ENCODE measurements at regions not wholly inside any gene's neighbourhood (a gene's known extent, or its start where the extent isn't known, plus 50 kb on each side); places are given as distances from the start of the nearest gene placed in this dataset.

- Histone ChIP-seq H4K20me1 (replicated peaks; ENCODE audit: control insufficient read depth, insufficient read depth, low read length) (no peaks in the 10 kb centered on the region), H3K4me2 (ENCODE audit: insufficient read depth, low read length) (no peak overlapping the region), H3K36me3 (ENCODE audit: control insufficient read depth, insufficient read depth, low read length) (no peaks in the 10 kb centered on the region), H3K27me3 (ENCODE audit: control insufficient read depth in 2 of 2, insufficient read depth in 2 of 2, low read length in 2 of 2) (no peaks in the 10 kb centered on the region), H3K4me3 (no peak overlapping the region), H3K4me1 (replicated peaks in 1 of 2; ENCODE audit: control insufficient read depth in 2 of 2, insufficient read depth in 2 of 2, low read length in 2 of 2) (peaks cover 0 to 15% of the 10 kb centered on the region in 2 experiments; a peak in 2 of 5 replicates), H3K27ac (ENCODE audit: extremely low read depth, low read depth, low read length) (no peak overlapping the region), H3K9me1 (ENCODE audit: control insufficient read depth, insufficient read depth, low read length) (no peaks in the 10 kb centered on the region), H3K9ac (ENCODE audit: insufficient read depth in 1 of 2, low read depth in 2 of 2, low read length in 2 of 2) (no peak overlapping the region), H3K79me2 (ENCODE audit: control insufficient read depth, insufficient read depth, low read length) (no peaks in the 10 kb centered on the region), H3K9me3 (replicated peaks; ENCODE audit: control insufficient read depth, insufficient read depth, low read depth, low read length) (no peaks in the 10 kb centered on the region), H2AFZ (ENCODE audit: low read depth, low read length) (no peak overlapping the region)
- ATAC-seq, result peak; percentile 72
- CTCF ChIA-PET (ENCODE audit: low intra/inter-chr PET ratio), result no interaction called here
- peak; percentile 35 for FAIRE-seq
- in situ Hi-C loops (cut with MboI) (no loop called here), intact Hi-C loops (cut with micrococcal nuclease) (loop anchor here (10.0 kb wide), 1 partner anchor 273 kb away; no protein-coding TSS in a partner anchor)
- POLR2A ChIA-PET, result no interaction called here
- WGBS (ENCODE audit: insufficient coverage, low coverage, missing lambda C conversion rate), result 5% methylated on average over 6 of the region's 6 CpGs
- peak in 3 of 4 experiments; percentile 13 to 54 (median 19) for DNase-seq (ENCODE audit: extremely low read depth in 1 of 4, low spot score in 3 of 4)
- BruUV-seq (replicated peaks), result no TSS peak
- TF ChIP-seq CBFA2T2 (conservative IDR thresholded peaks at IDR 0.05) (peak; percentile 42), TCF3 (CRISPR knock-in tag; IDR thresholded peaks at IDR 0.05) (peak; percentile 45; the same call in 1 of the 2 replicates), TAF1 (IDR thresholded peaks at IDR 0.05; ENCODE audit: control insufficient read depth, extremely low read depth, insufficient read depth, low read length, severe bottlenecking) (no peak), SMARCA4 (IDR thresholded peaks at IDR 0.05) (peak; percentile 52; the same call in 1 of the 2 replicates), NCOR1 (IDR thresholded peaks at IDR 0.05) (peak; percentile 30; the same call in 1 of the 2 replicates), ZNF766 (CRISPR knock-in tag; conservative IDR thresholded peaks at IDR 0.05) (peak; percentile 92), HDAC2 (IDR thresholded peaks at IDR 0.05) (0 out of 2 replicates have a peak, but pooled peaks have one; percentile 23), ZNF217 (CRISPR knock-in tag; IDR thresholded peaks at IDR 0.05) (no peak), MXD1 (CRISPR knock-in tag; IDR thresholded peaks at IDR 0.05; ENCODE audit: borderline replicate concordance, poor library complexity, severe bottlenecking) (no peak), TRIM24 (IDR thresholded peaks at IDR 0.05) (peak; percentile 33 to 62; a peak in 2 of 4 replicates), TEAD2 (tag; IDR thresholded peaks at IDR 0.05) (no peak), SNAPC5 (CRISPR knock-in tag; IDR thresholded peaks at IDR 0.05) (no peak), KDM1A (IDR thresholded peaks at IDR 0.05) (peak in 1 of 2 experiments; percentile 49; a peak in 1 of 4 replicates), NFE2 (IDR thresholded peaks at IDR 0.05; ENCODE audit: low read depth) (peak; percentile 44; the same call in 1 of the 2 replicates), SIN3B (IDR thresholded peaks at IDR 0.05; ENCODE audit: low read depth) (no peak), RCOR1 (IDR thresholded peaks at IDR 0.05; ENCODE audit: borderline replicate concordance in 1 of 2, low read depth in 2 of 2, low read length in 2 of 2) (peak in 1 of 2 experiments; percentile 74; a peak in 1 of 4 replicates), CHD4 (IDR thresholded peaks at IDR 0.05; ENCODE audit: insufficient read depth, insufficient replicate concordance, low read depth, low read length, poor library complexity, severe bottlenecking) (no peak), KDM2B (CRISPR knock-in tag; IDR thresholded peaks at IDR 0.05) (no peak), ARID1B (IDR thresholded peaks at IDR 0.05) (peak; percentile 45; the same call in 1 of the 2 replicates), TEAD4 (IDR thresholded peaks at IDR 0.05; ENCODE audit: low read length) (peak; percentile 44; the same call in 1 of the 2 replicates), TEAD4 (CRISPR knock-in tag; IDR thresholded peaks at IDR 0.05; ENCODE audit: borderline replicate concordance) (no peak), CBFA2T3 (IDR thresholded peaks at IDR 0.05) (peak; percentile 70), CEBPB (tag; IDR thresholded peaks at IDR 0.05) (peak; percentile 87), SETDB1 (IDR thresholded peaks at IDR 0.05; ENCODE audit: low read length) (no peak), ZNF175 (CRISPR knock-in tag; IDR thresholded peaks at IDR 0.05; ENCODE audit: low read depth) (no peak)
- TF ChIP-seq, protein P1, sequence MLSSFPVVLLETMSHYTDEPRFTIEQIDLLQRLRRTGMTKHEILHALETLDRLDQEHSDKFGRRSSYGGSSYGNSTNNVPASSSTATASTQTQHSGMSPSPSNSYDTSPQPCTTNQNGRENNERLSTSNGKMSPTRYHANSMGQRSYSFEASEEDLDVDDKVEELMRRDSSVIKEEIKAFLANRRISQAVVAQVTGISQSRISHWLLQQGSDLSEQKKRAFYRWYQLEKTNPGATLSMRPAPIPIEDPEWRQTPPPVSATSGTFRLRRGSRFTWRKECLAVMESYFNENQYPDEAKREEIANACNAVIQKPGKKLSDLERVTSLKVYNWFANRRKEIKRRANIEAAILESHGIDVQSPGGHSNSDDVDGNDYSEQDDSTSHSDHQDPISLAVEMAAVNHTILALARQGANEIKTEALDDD (IDR thresholded peaks at IDR 0.05), result peak; percentile 43; the same call in 1 of the 2 replicates
Measured at GRCh38 chr7:146057958-146058357, 58.6 kb upstream of the CNTNAP2 start.

Measured in K562 (cell line).